ENCODE measurements at regions not wholly inside any gene's neighbourhood (a gene's known extent, or its start where the extent isn't known, plus 50 kb on each side); places are given as distances from the start of the nearest gene placed in this dataset.

GRCh38 chr11:15714641-15715399 lies 600.1 kb downstream of the INSC start:
- DNase-seq (ENCODE audit: low spot score): no peak
- no peak overlapping the region for H3K27ac ChIP-seq (ENCODE audit: extremely low read length, insufficient read depth, low read length)
- no peak overlapping the region for H3K4me2 ChIP-seq (ENCODE audit: low read depth, low read length)
- intact Hi-C loops (cut with micrococcal nuclease; ENCODE audit: unreplicated experiment): no loop called here
- in situ Hi-C loops (cut with HindIII; ENCODE audit: extremely low pct_ligation_motif_present, low pct_unique_long_range_greater_than_20kb): no loop called here
- POLR2A ChIA-PET: no interaction called here
- H4K20me1 ChIP-seq (ENCODE audit: insufficient read depth, low read length): no peaks in the 10 kb centered on the region
- no peaks in the 10 kb centered on the region for H3K27me3 ChIP-seq (ENCODE audit: control insufficient read depth in 1 of 2, insufficient read depth in 2 of 2, low read length in 2 of 2)
- H3K4me3 ChIP-seq (replicated peaks in 1 of 3; ENCODE audit: insufficient read depth in 1 of 3, low read depth in 2 of 3, low read length in 3 of 3): no peak overlapping the region
- CTCF ChIA-PET (ENCODE audit: low intra/inter-chr PET ratio, low total read pairs): no interaction called here
- ATAC-seq: no peak
- BruUV-seq (replicated peaks): no TSS peak
- no peak for FAIRE-seq
- H3K79me2 ChIP-seq (ENCODE audit: insufficient read depth, low read length): no peaks in the 10 kb centered on the region
- 21% methylated on average over 6 of the region's 6 CpGs for WGBS (ENCODE audit: low lambda C conversion rate)
- H3K9me3 ChIP-seq (ENCODE audit: low read length): no peaks in the 10 kb centered on the region
- H2AFZ ChIP-seq (ENCODE audit: low read length): no peak overlapping the region
- H3K36me3 ChIP-seq (replicated peaks in 1 of 2; ENCODE audit: control insufficient read depth in 1 of 2, insufficient read depth in 2 of 2, low read length in 2 of 2): no peaks in the 10 kb centered on the region
- H3K9ac ChIP-seq (ENCODE audit: insufficient read depth, low read depth, low read length): no peak overlapping the region
- H3K4me1 ChIP-seq (ENCODE audit: insufficient read depth, low read length): no peaks in the 10 kb centered on the region
- TF ChIP-seq PHF5A (CRISPR knock-in tag; IDR thresholded peaks at IDR 0.05; ENCODE audit: low read depth, unreplicated experiment) (no peak), NCOA2 (CRISPR knock-in tag; IDR thresholded peaks at IDR 0.05) (no peak), CBX2 (IDR thresholded peaks at IDR 0.05; ENCODE audit: low read depth, low read length) (no peak), CBX2 (CRISPR knock-in tag; IDR thresholded peaks at IDR 0.05; ENCODE audit: low read depth) (no peak), ZNF263 (CRISPR knock-in tag; IDR thresholded peaks at IDR 0.05) (no peak), ZNF34 (CRISPR knock-in tag; IDR thresholded peaks at IDR 0.05; ENCODE audit: borderline replicate concordance) (no peak), ZBTB43 (CRISPR knock-in tag; conservative IDR thresholded peaks at IDR 0.05) (no peak), ZNF816 (CRISPR knock-in tag; IDR thresholded peaks at IDR 0.05; ENCODE audit: borderline replicate concordance) (no peak), ZBTB7A (CRISPR knock-in tag; IDR thresholded peaks at IDR 0.05) (no peak), ZNF3 (CRISPR knock-in tag; IDR thresholded peaks at IDR 0.05) (no peak), JUND (CRISPR knock-in tag; IDR thresholded peaks at IDR 0.05) (no peak)
- TF ChIP-seq, protein P1, sequence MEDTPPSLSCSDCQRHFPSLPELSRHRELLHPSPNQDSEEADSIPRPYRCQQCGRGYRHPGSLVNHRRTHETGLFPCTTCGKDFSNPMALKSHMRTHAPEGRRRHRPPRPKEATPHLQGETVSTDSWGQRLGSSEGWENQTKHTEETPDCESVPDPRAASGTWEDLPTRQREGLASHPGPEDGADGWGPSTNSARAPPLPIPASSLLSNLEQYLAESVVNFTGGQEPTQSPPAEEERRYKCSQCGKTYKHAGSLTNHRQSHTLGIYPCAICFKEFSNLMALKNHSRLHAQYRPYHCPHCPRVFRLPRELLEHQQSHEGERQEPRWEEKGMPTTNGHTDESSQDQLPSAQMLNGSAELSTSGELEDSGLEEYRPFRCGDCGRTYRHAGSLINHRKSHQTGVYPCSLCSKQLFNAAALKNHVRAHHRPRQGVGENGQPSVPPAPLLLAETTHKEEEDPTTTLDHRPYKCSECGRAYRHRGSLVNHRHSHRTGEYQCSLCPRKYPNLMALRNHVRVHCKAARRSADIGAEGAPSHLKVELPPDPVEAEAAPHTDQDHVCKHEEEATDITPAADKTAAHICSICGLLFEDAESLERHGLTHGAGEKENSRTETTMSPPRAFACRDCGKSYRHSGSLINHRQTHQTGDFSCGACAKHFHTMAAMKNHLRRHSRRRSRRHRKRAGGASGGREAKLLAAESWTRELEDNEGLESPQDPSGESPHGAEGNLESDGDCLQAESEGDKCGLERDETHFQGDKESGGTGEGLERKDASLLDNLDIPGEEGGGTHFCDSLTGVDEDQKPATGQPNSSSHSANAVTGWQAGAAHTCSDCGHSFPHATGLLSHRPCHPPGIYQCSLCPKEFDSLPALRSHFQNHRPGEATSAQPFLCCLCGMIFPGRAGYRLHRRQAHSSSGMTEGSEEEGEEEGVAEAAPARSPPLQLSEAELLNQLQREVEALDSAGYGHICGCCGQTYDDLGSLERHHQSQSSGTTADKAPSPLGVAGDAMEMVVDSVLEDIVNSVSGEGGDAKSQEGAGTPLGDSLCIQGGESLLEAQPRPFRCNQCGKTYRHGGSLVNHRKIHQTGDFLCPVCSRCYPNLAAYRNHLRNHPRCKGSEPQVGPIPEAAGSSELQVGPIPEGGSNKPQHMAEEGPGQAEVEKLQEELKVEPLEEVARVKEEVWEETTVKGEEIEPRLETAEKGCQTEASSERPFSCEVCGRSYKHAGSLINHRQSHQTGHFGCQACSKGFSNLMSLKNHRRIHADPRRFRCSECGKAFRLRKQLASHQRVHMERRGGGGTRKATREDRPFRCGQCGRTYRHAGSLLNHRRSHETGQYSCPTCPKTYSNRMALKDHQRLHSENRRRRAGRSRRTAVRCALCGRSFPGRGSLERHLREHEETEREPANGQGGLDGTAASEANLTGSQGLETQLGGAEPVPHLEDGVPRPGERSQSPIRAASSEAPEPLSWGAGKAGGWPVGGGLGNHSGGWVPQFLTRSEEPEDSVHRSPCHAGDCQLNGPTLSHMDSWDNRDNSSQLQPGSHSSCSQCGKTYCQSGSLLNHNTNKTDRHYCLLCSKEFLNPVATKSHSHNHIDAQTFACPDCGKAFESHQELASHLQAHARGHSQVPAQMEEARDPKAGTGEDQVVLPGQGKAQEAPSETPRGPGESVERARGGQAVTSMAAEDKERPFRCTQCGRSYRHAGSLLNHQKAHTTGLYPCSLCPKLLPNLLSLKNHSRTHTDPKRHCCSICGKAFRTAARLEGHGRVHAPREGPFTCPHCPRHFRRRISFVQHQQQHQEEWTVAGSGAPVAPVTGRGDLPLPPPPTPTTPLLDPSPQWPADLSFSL (CRISPR knock-in tag; IDR thresholded peaks at IDR 0.05): no peak
- TF ChIP-seq, protein P2, sequence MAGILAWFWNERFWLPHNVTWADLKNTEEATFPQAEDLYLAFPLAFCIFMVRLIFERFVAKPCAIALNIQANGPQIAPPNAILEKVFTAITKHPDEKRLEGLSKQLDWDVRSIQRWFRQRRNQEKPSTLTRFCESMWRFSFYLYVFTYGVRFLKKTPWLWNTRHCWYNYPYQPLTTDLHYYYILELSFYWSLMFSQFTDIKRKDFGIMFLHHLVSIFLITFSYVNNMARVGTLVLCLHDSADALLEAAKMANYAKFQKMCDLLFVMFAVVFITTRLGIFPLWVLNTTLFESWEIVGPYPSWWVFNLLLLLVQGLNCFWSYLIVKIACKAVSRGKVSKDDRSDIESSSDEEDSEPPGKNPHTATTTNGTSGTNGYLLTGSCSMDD (CRISPR knock-in tag; IDR thresholded peaks at IDR 0.05): no peak
- TF ChIP-seq, protein P3, sequence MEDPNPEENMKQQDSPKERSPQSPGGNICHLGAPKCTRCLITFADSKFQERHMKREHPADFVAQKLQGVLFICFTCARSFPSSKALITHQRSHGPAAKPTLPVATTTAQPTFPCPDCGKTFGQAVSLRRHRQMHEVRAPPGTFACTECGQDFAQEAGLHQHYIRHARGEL (CRISPR knock-in tag; IDR thresholded peaks at IDR 0.05): no peak
- TF ChIP-seq, protein P4, sequence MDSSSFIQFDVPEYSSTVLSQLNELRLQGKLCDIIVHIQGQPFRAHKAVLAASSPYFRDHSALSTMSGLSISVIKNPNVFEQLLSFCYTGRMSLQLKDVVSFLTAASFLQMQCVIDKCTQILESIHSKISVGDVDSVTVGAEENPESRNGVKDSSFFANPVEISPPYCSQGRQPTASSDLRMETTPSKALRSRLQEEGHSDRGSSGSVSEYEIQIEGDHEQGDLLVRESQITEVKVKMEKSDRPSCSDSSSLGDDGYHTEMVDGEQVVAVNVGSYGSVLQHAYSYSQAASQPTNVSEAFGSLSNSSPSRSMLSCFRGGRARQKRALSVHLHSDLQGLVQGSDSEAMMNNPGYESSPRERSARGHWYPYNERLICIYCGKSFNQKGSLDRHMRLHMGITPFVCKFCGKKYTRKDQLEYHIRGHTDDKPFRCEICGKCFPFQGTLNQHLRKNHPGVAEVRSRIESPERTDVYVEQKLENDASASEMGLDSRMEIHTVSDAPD (CRISPR knock-in tag; IDR thresholded peaks at IDR 0.05): no peak
